Epidermal melanocyte (primary cell): ENCODE measurements at regions not wholly inside any gene's neighbourhood (a gene's known extent, or its start where the extent isn't known, plus 50 kb on each side); places are given as distances from the start of the nearest gene placed in this dataset.

Experiments used
- DNase-seq: peaks from one replicate; pipeline ENCODE4 v3.0.0; 2011; ENCODE audit warnings: low spot score; ENCODE audit not compliant: insufficient read length

GRCh38 chr13:109670776-109671175 is 115.6 kb downstream of the IRS2 start:
- no peak for DNase-seq

GRCh38 chr13:109669956-109670355 is 116.4 kb downstream of the IRS2 start:
- no peak for DNase-seq

GRCh38 chr13:109669234-109669612 is 117.2 kb downstream of the IRS2 start:
- no peak for DNase-seq

GRCh38 chr13:109668433-109669233 is 117.8 kb downstream of the IRS2 start:
- DNase-seq: no peak

GRCh38 chr13:109667807-109668291 is 118.5 kb downstream of the IRS2 start:
- no peak for DNase-seq

GRCh38 chr13:109667056-109667455 is 119.3 kb downstream of the IRS2 start:
- DNase-seq: no peak

- DNase-seq: no peak
Observed at GRCh38 chr13:109666656-109667055, 119.7 kb downstream of the IRS2 start.

GRCh38 chr13:109665781-109666249 is 120.6 kb downstream of the IRS2 start:
- no peak for DNase-seq

- DNase-seq: no peak
Observed at GRCh38 chr13:109665240-109665639, 121.1 kb downstream of the IRS2 start.

GRCh38 chr13:109657395-109657794 is 129.0 kb downstream of the IRS2 start:
- no peak for DNase-seq

GRCh38 chr13:109656206-109656605 is 130.2 kb downstream of the IRS2 start:
- no peak for DNase-seq

GRCh38 chr13:109655611-109656010 is 130.8 kb downstream of the IRS2 start:
- DNase-seq: no peak

- DNase-seq: no peak
Observed at GRCh38 chr13:109655206-109655600, 131.2 kb downstream of the IRS2 start.

GRCh38 chr13:109654341-109655205 is 131.8 kb downstream of the IRS2 start:
- DNase-seq: no peak

- no peak for DNase-seq
Observed at GRCh38 chr13:109652531-109652930, 133.9 kb downstream of the IRS2 start.

GRCh38 chr13:109651854-109652253 is 134.5 kb downstream of the IRS2 start:
- DNase-seq: no peak

- DNase-seq: no peak
Observed at GRCh38 chr13:109651311-109651710, 135.1 kb downstream of the IRS2 start.

GRCh38 chr13:109650861-109651260 is 135.5 kb downstream of the IRS2 start:
- DNase-seq: no peak

- no peak for DNase-seq
Observed at GRCh38 chr13:109649713-109650112, 136.7 kb downstream of the IRS2 start.

- no peak for DNase-seq
Observed at GRCh38 chr13:109647699-109648098, 138.7 kb downstream of the IRS2 start.

GRCh38 chr13:109647053-109647452 is 139.3 kb downstream of the IRS2 start:
- DNase-seq: no peak

- DNase-seq: no peak
Observed at GRCh38 chr13:109646423-109646822, 140.0 kb downstream of the IRS2 start.
